ENCODE measurements at regions not wholly inside any gene's neighbourhood (a gene's known extent, or its start where the extent isn't known, plus 50 kb on each side); places are given as distances from the start of the nearest gene placed in this dataset.

DNA sequence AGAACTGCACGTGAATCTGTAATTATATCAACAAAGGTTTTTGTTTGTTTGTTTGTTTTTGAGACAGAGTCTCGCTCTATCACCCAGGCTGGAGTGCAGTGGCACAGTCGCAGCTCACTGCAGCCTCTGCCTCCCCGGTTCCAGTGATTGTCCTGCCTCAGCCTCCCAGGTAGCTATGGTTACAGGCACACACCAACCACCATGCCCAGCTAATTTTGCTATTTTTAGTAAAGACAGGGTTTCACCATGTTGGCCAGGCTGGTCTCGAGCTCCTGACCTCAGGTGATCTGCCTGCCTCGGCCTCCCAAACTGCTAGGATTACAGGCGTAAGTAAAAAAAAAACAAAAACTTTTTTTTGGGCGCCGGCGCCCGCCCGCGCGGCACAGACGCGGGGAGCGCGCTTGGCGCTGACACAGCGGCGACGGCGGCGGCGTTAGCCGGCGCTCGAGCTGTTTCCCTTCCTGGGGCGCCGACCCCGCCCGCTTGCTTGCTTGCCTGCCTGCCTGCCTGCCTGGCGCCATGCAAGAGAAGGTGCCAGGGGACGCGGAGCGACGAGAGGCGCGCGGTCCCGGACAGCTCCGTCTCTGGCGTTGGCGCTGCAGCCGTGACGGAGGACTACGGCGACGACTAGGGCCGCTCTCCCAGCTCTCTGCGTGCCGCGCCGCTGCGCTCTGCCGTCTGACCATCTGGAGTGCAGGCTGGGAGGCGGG, 171.4 kb upstream of the NUPR2 start:
- Histone ChIP-seq H3K9me3 (no peaks in the 10 kb centered on the region), H3K4me3 (peak overlapping the region; percentile 53 to 58), H3K4me1 (peaks cover 0 to 14% (median 0%) of the 10 kb centered on the region in 3 donors), H3K36me3 (no peaks in the 10 kb centered on the region), H3K27ac (peak overlapping the region in 3 of 4 donors; percentile 17 to 79 (median 75)), H3K27me3 (no peaks in the 10 kb centered on the region)
- peak; percentile 48 for ATAC-seq
- whole genome bisulfite sequencing, 2 donors (ENCODE audit: low coverage in 1 of 2): 2 to 9% methylated on average over 8 to 22 of the region's 57 CpGs
- TF ChIP-seq POLR2A (IDR thresholded peaks at IDR 0.05) (no peak), POLR2AphosphoS5 (IDR thresholded peaks at IDR 0.05) (no peak), EP300 (IDR thresholded peaks at IDR 0.05) (no peak)
- TF ChIP-seq, protein P1, sequence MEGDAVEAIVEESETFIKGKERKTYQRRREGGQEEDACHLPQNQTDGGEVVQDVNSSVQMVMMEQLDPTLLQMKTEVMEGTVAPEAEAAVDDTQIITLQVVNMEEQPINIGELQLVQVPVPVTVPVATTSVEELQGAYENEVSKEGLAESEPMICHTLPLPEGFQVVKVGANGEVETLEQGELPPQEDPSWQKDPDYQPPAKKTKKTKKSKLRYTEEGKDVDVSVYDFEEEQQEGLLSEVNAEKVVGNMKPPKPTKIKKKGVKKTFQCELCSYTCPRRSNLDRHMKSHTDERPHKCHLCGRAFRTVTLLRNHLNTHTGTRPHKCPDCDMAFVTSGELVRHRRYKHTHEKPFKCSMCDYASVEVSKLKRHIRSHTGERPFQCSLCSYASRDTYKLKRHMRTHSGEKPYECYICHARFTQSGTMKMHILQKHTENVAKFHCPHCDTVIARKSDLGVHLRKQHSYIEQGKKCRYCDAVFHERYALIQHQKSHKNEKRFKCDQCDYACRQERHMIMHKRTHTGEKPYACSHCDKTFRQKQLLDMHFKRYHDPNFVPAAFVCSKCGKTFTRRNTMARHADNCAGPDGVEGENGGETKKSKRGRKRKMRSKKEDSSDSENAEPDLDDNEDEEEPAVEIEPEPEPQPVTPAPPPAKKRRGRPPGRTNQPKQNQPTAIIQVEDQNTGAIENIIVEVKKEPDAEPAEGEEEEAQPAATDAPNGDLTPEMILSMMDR (IDR thresholded peaks at IDR 0.05): no peak

DNA sequence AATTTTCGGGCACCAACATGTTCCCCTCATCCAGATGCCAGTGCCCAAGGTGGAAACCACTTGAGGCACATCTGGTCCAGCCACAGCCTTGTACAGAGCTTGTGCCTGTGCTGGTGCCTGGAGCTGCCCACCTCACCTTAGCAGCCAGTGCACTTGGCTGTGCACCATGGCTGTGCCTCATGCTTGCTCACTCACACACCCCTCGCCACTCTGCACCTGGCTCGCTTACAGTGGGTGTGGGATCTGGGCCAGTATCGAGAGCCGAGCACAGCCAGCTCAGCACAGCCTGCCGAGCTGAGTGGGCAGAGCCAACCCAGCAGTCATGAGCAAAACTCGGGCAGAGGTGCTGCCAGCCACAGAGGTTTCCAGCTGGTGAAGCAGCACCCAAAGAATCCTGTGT, 139.9 kb upstream of the NUPR2 start:
- WGBS, 2 donors (ENCODE audit: low coverage in 1 of 2): 20% methylated on average over 1 of the region's 7 CpGs; no CpG with 5 or more reads in 1 of the 2 donors
- TF ChIP-seq EP300 (IDR thresholded peaks at IDR 0.05) (no peak), POLR2A (IDR thresholded peaks at IDR 0.05) (no peak), POLR2AphosphoS5 (IDR thresholded peaks at IDR 0.05) (no peak)
- TF ChIP-seq, protein P1 (IDR thresholded peaks at IDR 0.05): no peak
- Histone ChIP-seq H3K9me3 (no peaks in the 10 kb centered on the region), H3K27me3 (no peaks in the 10 kb centered on the region), H3K4me1 (no peaks in the 10 kb centered on the region), H3K4me3 (no peak overlapping the region), H3K36me3 (no peaks in the 10 kb centered on the region), H3K27ac (no peak overlapping the region)
- ATAC-seq: no peak

DNA sequence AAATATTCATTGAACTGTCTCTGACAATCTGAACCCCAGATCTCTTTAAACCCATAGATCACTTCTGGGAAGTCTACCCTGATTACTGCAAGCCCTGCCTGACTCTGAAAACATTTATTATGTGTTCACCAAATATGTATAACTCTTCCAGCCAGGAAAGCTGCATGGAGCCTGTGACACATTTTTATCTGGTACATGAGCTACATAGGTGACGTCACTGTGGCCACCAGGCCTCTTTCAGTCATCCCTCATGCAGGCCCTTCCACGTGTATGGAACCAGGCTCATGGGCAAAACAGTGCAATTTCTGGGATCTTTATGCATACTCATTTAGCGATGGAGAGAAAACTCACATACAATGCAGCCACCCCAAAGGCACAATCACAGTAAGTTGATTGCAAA, 133.9 kb upstream of the NUPR2 start:
- Histone ChIP-seq H3K36me3 (no peaks in the 10 kb centered on the region), H3K27ac (no peak overlapping the region), H3K4me1 (no peaks in the 10 kb centered on the region), H3K9me3 (peaks cover 0 to under 1% (median 0%) of the 10 kb centered on the region in 3 donors), H3K4me3 (no peak overlapping the region), H3K27me3 (no peaks in the 10 kb centered on the region)
- no peak for TF ChIP-seq POLR2AphosphoS5 (IDR thresholded peaks at IDR 0.05)
- no peak for TF ChIP-seq POLR2A (IDR thresholded peaks at IDR 0.05)
- no peak for TF ChIP-seq EP300 (IDR thresholded peaks at IDR 0.05)
- TF ChIP-seq, protein P1 (IDR thresholded peaks at IDR 0.05): no peak
- 36 to 80% methylated on average over 1 to 3 of the region's 3 CpGs for WGBS, 2 donors (ENCODE audit: low coverage in 1 of 2)
- ATAC-seq: no peak

GRCh38 chr7:56229631-56230030, 113.4 kb upstream of the NUPR2 start:
- WGBS, 2 donors (ENCODE audit: low coverage in 1 of 2): 31 to 41% methylated on average over 5 to 9 of the region's 28 CpGs
- Histone ChIP-seq H3K27me3 (peaks cover 13% of the 10 kb centered on the region), H3K36me3 (no peaks in the 10 kb centered on the region), H3K9me3 (peaks cover 0 to 3% (median 0%) of the 10 kb centered on the region in 3 donors), H3K27ac (no peak overlapping the region), H3K4me3 (no peak overlapping the region), H3K4me1 (no peaks in the 10 kb centered on the region)
- TF ChIP-seq, protein P1 (IDR thresholded peaks at IDR 0.05): no peak
- TF ChIP-seq POLR2AphosphoS5 (IDR thresholded peaks at IDR 0.05) (no peak), EP300 (IDR thresholded peaks at IDR 0.05) (no peak), POLR2A (IDR thresholded peaks at IDR 0.05) (no peak)
- no peak for ATAC-seq

GRCh38 chr7:56222866-56223265, 106.6 kb upstream of the NUPR2 start:
- Histone ChIP-seq H3K36me3 (no peaks in the 10 kb centered on the region), H3K27me3 (no peaks in the 10 kb centered on the region), H3K9me3 (no peaks in the 10 kb centered on the region), H3K4me3 (no peak overlapping the region), H3K4me1 (no peaks in the 10 kb centered on the region), H3K27ac (no peak overlapping the region)
- TF ChIP-seq POLR2A (IDR thresholded peaks at IDR 0.05): no peak
- TF ChIP-seq, protein P1 (IDR thresholded peaks at IDR 0.05): no peak
- no peak for TF ChIP-seq POLR2AphosphoS5 (IDR thresholded peaks at IDR 0.05)
- 50 to 55% methylated on average over 5 to 6 of the region's 6 CpGs for WGBS, 2 donors (ENCODE audit: low coverage in 1 of 2)
- no peak for ATAC-seq
